SK-N-SH treated with all-trans-retinoic acid at 6 μM for 48 hours (cell line): ENCODE measurements at regions not wholly inside any gene's neighbourhood (a gene's known extent, or its start where the extent isn't known, plus 50 kb on each side); places are given as distances from the start of the nearest gene placed in this dataset.

ENCODE experiments used
- TF ChIP-seq, protein P1 (sequence below): fragments of 250-450 bp; sonication (Bioruptor Pico); IDR thresholded peaks from 2 replicates; pipeline ENCODE4 v1.8.0; 2020; ENCODE audit warnings: mild to moderate bottlenecking, moderate library complexity, borderline replicate concordance
- TF ChIP-seq, protein P2 (sequence below): fragments of 250-450 bp; sonication (Bioruptor Pico); IDR thresholded peaks from 2 replicates; pipeline ENCODE4 v1.5.1; 2020; ENCODE audit warnings: low read depth, mild to moderate bottlenecking, moderate library complexity

DNA sequence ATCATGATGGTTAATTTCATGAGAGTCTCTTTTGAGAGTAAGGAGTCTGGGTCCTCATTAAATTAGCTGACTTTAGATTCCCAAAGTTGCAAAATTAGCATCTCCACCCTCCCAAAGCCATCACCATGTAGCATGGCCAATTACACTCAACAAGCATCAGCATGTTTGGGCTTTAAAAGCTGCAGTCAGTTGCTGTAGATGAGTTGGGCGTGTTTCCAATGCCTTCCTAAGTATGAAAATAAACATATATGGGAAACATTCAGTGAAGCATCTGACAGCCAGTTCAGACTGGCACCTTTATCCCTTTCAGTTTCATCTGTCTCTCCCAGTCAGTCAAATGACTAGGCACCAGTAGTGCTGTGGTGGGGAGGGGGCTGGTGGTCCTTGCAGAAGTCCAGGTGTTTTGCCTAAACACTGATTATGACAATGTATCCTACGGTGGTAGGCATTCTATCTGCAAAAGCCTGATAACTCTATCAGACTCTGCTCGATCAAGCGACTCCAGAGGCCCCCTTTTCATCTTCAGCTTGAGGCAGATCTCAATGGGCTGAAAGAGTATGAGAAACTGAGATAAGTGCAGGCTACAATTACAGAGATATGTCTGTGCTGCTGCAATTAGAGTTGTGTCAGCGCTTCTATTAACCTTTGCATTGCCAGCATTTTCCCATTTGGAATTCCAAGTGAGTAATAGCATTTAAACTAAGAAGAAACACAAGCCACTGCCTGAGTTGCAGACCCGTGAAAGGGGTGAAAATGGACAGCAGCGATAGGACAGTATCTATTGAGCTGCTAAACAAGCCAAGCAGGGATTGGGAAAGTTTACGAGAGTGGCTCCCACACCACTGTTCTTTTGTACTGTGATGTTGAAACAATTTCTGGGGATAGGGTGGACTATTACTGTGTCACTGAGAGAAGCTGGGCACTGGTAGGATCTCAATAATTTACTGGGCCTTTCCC lies 67.3 kb upstream of the SPOPL start:
- TF ChIP-seq, protein P1, sequence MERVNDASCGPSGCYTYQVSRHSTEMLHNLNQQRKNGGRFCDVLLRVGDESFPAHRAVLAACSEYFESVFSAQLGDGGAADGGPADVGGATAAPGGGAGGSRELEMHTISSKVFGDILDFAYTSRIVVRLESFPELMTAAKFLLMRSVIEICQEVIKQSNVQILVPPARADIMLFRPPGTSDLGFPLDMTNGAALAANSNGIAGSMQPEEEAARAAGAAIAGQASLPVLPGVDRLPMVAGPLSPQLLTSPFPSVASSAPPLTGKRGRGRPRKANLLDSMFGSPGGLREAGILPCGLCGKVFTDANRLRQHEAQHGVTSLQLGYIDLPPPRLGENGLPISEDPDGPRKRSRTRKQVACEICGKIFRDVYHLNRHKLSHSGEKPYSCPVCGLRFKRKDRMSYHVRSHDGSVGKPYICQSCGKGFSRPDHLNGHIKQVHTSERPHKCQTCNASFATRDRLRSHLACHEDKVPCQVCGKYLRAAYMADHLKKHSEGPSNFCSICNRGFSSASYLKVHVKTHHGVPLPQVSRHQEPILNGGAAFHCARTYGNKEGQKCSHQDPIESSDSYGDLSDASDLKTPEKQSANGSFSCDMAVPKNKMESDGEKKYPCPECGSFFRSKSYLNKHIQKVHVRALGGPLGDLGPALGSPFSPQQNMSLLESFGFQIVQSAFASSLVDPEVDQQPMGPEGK (CRISPR knock-in tag) = no peak
- TF ChIP-seq, protein P2, sequence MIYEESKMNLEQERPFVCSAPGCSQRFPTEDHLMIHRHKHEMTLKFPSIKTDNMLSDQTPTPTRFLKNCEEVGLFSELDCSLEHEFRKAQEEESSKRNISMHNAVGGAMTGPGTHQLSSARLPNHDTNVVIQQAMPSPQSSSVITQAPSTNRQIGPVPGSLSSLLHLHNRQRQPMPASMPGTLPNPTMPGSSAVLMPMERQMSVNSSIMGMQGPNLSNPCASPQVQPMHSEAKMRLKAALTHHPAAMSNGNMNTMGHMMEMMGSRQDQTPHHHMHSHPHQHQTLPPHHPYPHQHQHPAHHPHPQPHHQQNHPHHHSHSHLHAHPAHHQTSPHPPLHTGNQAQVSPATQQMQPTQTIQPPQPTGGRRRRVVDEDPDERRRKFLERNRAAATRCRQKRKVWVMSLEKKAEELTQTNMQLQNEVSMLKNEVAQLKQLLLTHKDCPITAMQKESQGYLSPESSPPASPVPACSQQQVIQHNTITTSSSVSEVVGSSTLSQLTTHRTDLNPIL = no peak
